ENCODE measurements at regions not wholly inside any gene's neighbourhood (a gene's known extent, or its start where the extent isn't known, plus 50 kb on each side); places are given as distances from the start of the nearest gene placed in this dataset.

- no peak for DNase-seq (ENCODE audit: low read depth)
- no peak overlapping the region for H3K4me3 ChIP-seq (ENCODE audit: low read depth, low read length)
- no peak for TF ChIP-seq CTCF (conservative IDR thresholded peaks at IDR 0.05; ENCODE audit: low read depth, low read length)
These were observed 282.0 kb upstream of the ADARB2 start for GRCh38 chr10:2019281-2019680.

- no peak for DNase-seq (ENCODE audit: low read depth)
- no peak for TF ChIP-seq CTCF (conservative IDR thresholded peaks at IDR 0.05; ENCODE audit: low read depth, low read length)
- H3K4me3 ChIP-seq (ENCODE audit: low read depth, low read length) = no peak overlapping the region
These were observed 277.2 kb upstream of the ADARB2 start for GRCh38 chr10:2014541-2014940.

- DNase-seq (ENCODE audit: low read depth) = no peak
- H3K4me3 ChIP-seq (ENCODE audit: low read depth, low read length) = no peak overlapping the region
- no peak for TF ChIP-seq CTCF (conservative IDR thresholded peaks at IDR 0.05; ENCODE audit: low read depth, low read length)
These were observed 274.9 kb upstream of the ADARB2 start for GRCh38 chr10:2012209-2012608.

GRCh38 chr10:2011106-2011716, 273.9 kb upstream of the ADARB2 start:
- no peak overlapping the region for H3K4me3 ChIP-seq (ENCODE audit: low read depth, low read length)
- no peak for TF ChIP-seq CTCF (conservative IDR thresholded peaks at IDR 0.05; ENCODE audit: low read depth, low read length)
- no peak for DNase-seq (ENCODE audit: low read depth)

GRCh38 chr10:2005546-2005945, 268.2 kb upstream of the ADARB2 start:
- no peak overlapping the region for H3K4me3 ChIP-seq (ENCODE audit: low read depth, low read length)
- no peak for TF ChIP-seq CTCF (conservative IDR thresholded peaks at IDR 0.05; ENCODE audit: low read depth, low read length)
- no peak for DNase-seq (ENCODE audit: low read depth)

GRCh38 chr10:1992930-1993329, 255.6 kb upstream of the ADARB2 start:
- DNase-seq (ENCODE audit: low read depth) = no peak
- no peak for TF ChIP-seq CTCF (conservative IDR thresholded peaks at IDR 0.05; ENCODE audit: low read depth, low read length)
- H3K4me3 ChIP-seq (ENCODE audit: low read depth, low read length) = no peak overlapping the region

GRCh38 chr10:1989090-1989489, 251.8 kb upstream of the ADARB2 start:
- H3K4me3 ChIP-seq (ENCODE audit: low read depth, low read length) = no peak overlapping the region
- no peak for TF ChIP-seq CTCF (conservative IDR thresholded peaks at IDR 0.05; ENCODE audit: low read depth, low read length)
- DNase-seq (ENCODE audit: low read depth) = no peak
